Gastroesophageal sphincter (tissue), 4 donors: ENCODE measurements at regions not wholly inside any gene's neighbourhood (a gene's known extent, or its start where the extent isn't known, plus 50 kb on each side); places are given as distances from the start of the nearest gene placed in this dataset.

Source experiments
- ATAC-seq: fragments of 150-250 bp; one replicate; pipeline ENCODE4 v1.9.1; 2016; ENCODE audit warnings: mild to moderate bottlenecking, moderate library complexity
- H3K27ac ChIP-seq, 4 donors: fragments of 200-600 bp; sonication (generic) in 3 of 4; 1 replicate in 3 of 4; 2 replicates in 1 of 4; pipeline ENCODE4 v1.5.1; 2016 to 2019
- H3K27me3 ChIP-seq: fragments of 200-600 bp; sonication (generic); one replicate; pipeline ENCODE4 v1.5.1; 2019
- H3K36me3 ChIP-seq, 2 donors: fragments of 200-600 bp; sonication (generic); one replicate each; pipeline ENCODE4 v1.5.1; 2019; ENCODE audit warnings: control low read depth in 1 of 2
- H3K4me1 ChIP-seq, 3 donors: fragments of 200-600 bp; sonication (generic); 1 replicate in 2 of 3; 2 replicates in 1 of 3; pipeline ENCODE4 v1.5.1; 2016 to 2019; ENCODE audit warnings: control low read depth in 2 of 3
- H3K4me3 ChIP-seq, 2 donors: fragments of 200-600 bp; sonication (generic); one replicate each; pipeline ENCODE4 v1.5.1; 2019; ENCODE audit warnings: mild to moderate bottlenecking in 1 of 2, moderate library complexity in 1 of 2
- H3K9me3 ChIP-seq, 3 donors: fragments of 200-600 bp; sonication (generic); one replicate each; pipeline ENCODE4 v1.5.1; 2017 to 2019; ENCODE audit warnings: control low read depth in 2 of 3
- CTCF ChIP-seq, 4 experiments: fragments of 200-600 bp in 2 of 4; fragments of 450-650 bp in 2 of 4; sonication (generic) in 1 of 4; IDR thresholded peaks; one replicate each; pipeline ENCODE4 v1.5.1; 2017 to 2019; ENCODE audit warnings: antibody characterized with exemption in 4 of 4, mild to moderate bottlenecking in 2 of 4, moderate library complexity in 2 of 4
- EP300 ChIP-seq: sonication (generic); formaldehyde crosslinking; IDR thresholded peaks from one replicate; pipeline ENCODE4 v1.6.1; 2017; ENCODE audit warnings: antibody characterized with exemption, mild to moderate bottlenecking
- POLR2A ChIP-seq, 2 donors: fragments of 450-650 bp; IDR thresholded peaks; one replicate each; pipeline ENCODE4 v1.6.1; 2017; ENCODE audit warnings: antibody characterized with exemption in 2 of 2, mild to moderate bottlenecking in 2 of 2, moderate library complexity in 1 of 2
- POLR2AphosphoS5 ChIP-seq: sonication (generic); formaldehyde crosslinking; IDR thresholded peaks from one replicate; pipeline ENCODE4 v1.6.1; 2017; ENCODE audit warnings: antibody characterized with exemption
- WGBS, 2 donors: methylation state at CpG; one replicate each; pipeline ENCODE4 v1.1.5; 2018; ENCODE audit warnings: low coverage in 1 of 2; 5-methylcytosine and 5-hydroxymethylcytosine counted together

GRCh38 chr5:157986431-157986990 is 127.6 kb upstream of the CLINT1 start:
- Histone ChIP-seq H3K4me3 (no peak overlapping the region), H3K36me3 (no peaks in the 10 kb centered on the region), H3K9me3 (no peaks in the 10 kb centered on the region), H3K27me3 (peaks cover 4% of the 10 kb centered on the region), H3K27ac (no peak overlapping the region), H3K4me1 (peaks cover 0 to 13% (median 0%) of the 10 kb centered on the region in 3 donors)
- TF ChIP-seq POLR2AphosphoS5 (no peak), EP300 (no peak), CTCF (IDR thresholded peaks at IDR 0.05) (no peak), POLR2A (IDR thresholded peaks at IDR 0.05) (no peak)
- 100% methylated on average over 1 of the region's 29 CpGs; no CpG with 5 or more reads in 1 of the 2 donors for WGBS, 2 donors
- no peak for ATAC-seq

DNA sequence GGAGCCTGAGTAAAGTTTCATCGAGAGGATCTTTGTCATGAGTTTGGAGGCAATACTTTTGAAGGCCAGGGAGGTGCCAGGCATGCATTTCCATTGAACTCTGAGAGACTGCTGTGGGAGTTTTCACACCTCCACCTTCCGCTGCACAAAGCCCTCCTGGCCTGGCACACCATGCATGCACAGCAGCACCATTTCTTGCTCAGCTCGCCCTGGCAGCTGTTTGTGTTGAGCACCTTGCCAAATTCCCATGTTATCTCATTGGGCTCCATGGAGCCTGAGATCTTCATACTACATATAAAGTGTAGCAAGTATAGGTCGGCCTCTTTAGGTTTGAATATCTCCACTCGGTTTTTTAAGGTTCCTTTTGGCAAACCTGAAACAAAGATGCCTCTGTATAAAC is 125.7 kb upstream of the CLINT1 start:
- H3K27me3 ChIP-seq, result peaks cover 4% of the 10 kb centered on the region
- TF ChIP-seq CTCF (IDR thresholded peaks at IDR 0.05) (no peak), POLR2AphosphoS5 (no peak), POLR2A (IDR thresholded peaks at IDR 0.05) (no peak), EP300 (no peak)
- no peak for ATAC-seq
- no peak overlapping the region for H3K27ac ChIP-seq
- 45 to 95% methylated on average over 1 to 5 of the region's 5 CpGs for WGBS, 2 donors
- H3K36me3 ChIP-seq, result no peaks in the 10 kb centered on the region
- peaks cover 0 to 13% (median 0%) of the 10 kb centered on the region in 3 donors for H3K4me1 ChIP-seq
- no peak overlapping the region for H3K4me3 ChIP-seq
- H3K9me3 ChIP-seq, result no peaks in the 10 kb centered on the region

DNA sequence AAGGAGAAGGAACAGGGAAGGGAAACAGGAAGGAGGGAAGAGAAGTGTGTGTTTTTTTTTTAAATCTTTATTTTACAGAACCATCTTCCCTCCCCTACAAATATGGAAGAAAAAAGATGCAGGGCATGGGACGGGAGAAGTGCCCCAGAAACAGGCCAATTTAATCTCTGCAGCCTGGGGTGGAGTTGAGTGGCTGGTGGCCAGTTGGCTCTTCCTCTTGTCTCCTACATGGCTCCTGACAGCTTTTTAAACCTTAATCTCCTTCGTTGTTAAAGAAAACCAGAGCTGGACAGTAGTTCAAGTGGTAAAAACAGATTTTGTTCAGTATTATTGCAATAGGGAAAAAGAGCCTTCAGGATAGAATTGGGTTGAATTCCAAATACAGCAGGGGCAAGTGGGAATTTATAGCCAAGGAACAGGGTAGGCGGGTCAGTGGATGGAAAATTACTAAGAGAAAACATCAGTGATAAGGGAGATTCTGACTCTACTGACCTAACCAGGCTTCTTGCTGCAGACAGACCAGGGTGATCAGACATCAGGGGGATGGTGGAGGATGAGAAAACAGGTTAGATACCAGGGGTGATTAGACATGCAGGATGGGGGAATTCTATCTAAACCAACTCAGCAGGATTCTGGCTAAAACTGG is 125.1 kb upstream of the CLINT1 start:
- WGBS, 2 donors, result 28 to 60% methylated on average over 3 of the region's 3 CpGs
- ATAC-seq, result no peak
- H3K4me1 ChIP-seq, result peaks cover 0 to 13% (median 0%) of the 10 kb centered on the region in 3 donors
- H3K36me3 ChIP-seq, result no peaks in the 10 kb centered on the region
- H3K9me3 ChIP-seq, result no peaks in the 10 kb centered on the region
- TF ChIP-seq CTCF (IDR thresholded peaks at IDR 0.05) (no peak), POLR2A (IDR thresholded peaks at IDR 0.05) (no peak), EP300 (no peak), POLR2AphosphoS5 (no peak)
- H3K4me3 ChIP-seq, result no peak overlapping the region
- peaks cover 4% of the 10 kb centered on the region for H3K27me3 ChIP-seq
- peak overlapping the region in 1 of 4 donors; percentile 35 for H3K27ac ChIP-seq

DNA sequence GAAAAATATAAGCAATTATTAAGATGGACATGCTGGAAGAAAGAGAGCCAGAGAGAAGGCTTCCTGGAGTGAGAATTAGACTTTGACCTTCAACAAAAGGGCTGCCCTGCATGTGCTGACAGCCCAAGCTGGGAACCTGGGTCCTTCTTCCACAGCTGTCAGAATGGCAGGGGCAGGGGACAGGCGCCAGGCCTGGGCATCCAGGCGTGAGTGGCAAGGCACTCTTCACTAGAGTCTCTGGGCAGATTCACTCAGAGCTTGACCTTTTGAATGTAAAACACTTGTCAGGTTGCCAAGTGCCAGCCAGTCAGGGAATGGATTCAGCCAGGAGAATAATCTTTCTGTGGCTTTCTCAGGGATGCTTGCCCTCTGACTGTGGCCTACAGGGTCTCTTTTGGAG is 119.1 kb upstream of the CLINT1 start:
- TF ChIP-seq CTCF (IDR thresholded peaks at IDR 0.05), result no peak
- no peak overlapping the region for H3K4me3 ChIP-seq
- ATAC-seq, result no peak
- H3K36me3 ChIP-seq, result no peaks in the 10 kb centered on the region
- no peaks in the 10 kb centered on the region for H3K9me3 ChIP-seq
- no peaks in the 10 kb centered on the region for H3K27me3 ChIP-seq
- no peak overlapping the region for H3K27ac ChIP-seq
- H3K4me1 ChIP-seq, result no peaks in the 10 kb centered on the region
- WGBS, 2 donors, result 100% methylated on average over 1 of the region's 2 CpGs; no CpG with 5 or more reads in 1 of the 2 donors

DNA sequence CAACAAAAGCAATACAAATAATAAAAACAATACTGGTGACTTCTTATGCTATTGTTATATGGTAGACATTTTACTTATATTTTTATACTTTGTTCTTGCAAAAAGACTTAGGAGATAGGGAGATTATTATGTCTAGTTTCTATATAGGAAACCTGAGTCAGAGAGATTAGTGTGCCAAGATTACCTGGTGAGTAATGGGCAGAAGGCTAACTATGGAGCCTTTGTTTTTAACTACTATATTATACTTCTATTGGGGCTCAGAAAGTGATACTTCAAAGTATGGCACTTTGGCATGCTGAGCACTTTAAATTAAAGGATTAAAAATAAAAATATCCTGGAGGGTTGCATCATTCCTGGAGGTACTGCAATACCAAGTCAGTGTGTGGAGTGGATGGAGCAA is 117.5 kb upstream of the CLINT1 start:
- TF ChIP-seq POLR2AphosphoS5 (no peak), CTCF (IDR thresholded peaks at IDR 0.05) (no peak), EP300 (no peak), POLR2A (IDR thresholded peaks at IDR 0.05) (no peak)
- no peaks in the 10 kb centered on the region for H3K27me3 ChIP-seq
- H3K9me3 ChIP-seq, result no peaks in the 10 kb centered on the region
- peaks cover 0 to 8% (median 0%) of the 10 kb centered on the region in 3 donors for H3K4me1 ChIP-seq
- H3K36me3 ChIP-seq, result no peaks in the 10 kb centered on the region
- no peak overlapping the region for H3K27ac ChIP-seq
- no peak overlapping the region for H3K4me3 ChIP-seq
- no peak for ATAC-seq
